GM18502 (cell line): ENCODE measurements at regions not wholly inside any gene's neighbourhood (a gene's known extent, or its start where the extent isn't known, plus 50 kb on each side); places are given as distances from the start of the nearest gene placed in this dataset.

Experiments
- ATAC-seq: cut with Tn5 transposase; IDR thresholded peaks from one replicate; pipeline ENCODE4 v1.9.1; 2021; ENCODE audit warnings: mild to moderate bottlenecking; ENCODE audit not compliant: unreplicated experiment, poor library complexity

DNA sequence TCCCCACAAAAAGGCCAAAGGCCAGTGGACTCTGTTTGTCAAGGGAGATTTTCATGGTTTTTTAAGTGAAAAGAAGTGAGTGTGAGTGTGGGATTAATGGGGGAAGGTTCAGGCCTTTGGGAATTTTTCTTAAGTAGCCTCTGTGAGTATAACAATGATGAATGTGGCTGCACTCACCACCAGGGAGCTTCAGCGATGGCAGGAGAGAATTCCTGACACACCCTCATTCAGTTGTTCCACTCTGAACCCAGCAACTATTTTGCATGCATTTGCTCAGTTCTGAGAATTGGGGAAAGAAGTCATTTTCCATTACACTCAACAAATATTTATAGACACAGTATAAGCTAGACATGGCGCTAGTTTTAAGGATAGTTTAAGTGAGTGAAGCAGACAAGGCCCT lies 117.9 kb downstream of the CCNA1 start:
- ATAC-seq, result no peak

DNA sequence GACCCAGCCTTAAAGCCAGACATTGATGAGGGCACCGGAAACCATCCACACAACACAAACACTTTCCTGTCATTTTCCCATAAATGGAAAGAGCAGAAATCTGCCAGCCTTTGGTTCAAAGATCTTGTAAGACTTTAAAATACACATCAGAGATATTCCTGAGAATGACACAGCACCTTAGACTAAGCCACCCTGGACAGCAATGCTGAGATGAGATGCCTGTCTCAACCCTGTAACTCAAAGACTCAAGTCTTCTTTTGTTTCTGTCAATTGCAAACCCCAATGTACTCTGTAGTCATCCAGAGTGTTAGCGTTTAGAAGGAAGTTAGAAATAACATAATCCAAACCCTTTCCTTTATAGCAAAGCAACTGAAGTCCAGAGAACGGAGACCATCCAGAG lies 119.2 kb downstream of the CCNA1 start:
- no peak for ATAC-seq

DNA sequence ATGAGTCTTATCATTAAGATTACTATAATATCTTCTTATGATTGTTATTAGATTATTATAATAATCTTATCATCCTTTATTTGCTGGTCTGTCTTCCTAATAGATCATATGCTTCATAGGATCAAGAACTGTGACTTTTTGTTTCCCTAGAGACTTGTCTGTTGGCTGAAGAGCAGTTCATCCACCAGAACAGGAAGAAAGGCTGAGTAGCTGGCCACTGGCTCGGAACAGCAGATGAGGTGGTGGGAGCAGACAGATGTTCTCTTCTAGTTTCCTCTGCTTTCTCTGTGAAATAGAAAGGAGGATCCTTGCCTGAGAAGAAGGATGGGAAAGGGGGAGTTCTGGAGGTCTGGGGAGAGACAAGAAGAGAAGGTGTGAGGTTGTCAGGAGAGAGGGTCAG lies 120.0 kb downstream of the CCNA1 start:
- ATAC-seq, result no peak

DNA sequence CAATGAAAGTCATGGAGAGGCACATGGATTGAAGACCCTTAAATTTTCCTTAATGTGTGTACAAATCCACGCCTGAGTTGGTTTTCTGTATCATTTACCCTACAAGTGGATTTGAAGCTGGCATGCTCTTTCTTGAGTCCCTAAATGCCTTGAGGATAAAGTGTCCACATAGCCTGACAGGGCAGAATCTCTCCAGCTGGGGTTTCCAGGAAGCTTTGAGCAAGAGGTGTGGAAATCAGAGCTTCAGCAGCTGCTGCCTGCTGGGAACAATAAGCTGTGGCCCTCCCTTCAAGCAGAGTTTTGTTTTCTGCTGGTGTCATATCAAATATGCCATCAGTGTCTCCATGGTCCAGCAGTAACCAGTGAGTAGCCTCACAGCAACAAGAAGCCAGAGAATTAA lies 120.3 kb upstream of the SERTM1 start:
- ATAC-seq, result no peak

DNA sequence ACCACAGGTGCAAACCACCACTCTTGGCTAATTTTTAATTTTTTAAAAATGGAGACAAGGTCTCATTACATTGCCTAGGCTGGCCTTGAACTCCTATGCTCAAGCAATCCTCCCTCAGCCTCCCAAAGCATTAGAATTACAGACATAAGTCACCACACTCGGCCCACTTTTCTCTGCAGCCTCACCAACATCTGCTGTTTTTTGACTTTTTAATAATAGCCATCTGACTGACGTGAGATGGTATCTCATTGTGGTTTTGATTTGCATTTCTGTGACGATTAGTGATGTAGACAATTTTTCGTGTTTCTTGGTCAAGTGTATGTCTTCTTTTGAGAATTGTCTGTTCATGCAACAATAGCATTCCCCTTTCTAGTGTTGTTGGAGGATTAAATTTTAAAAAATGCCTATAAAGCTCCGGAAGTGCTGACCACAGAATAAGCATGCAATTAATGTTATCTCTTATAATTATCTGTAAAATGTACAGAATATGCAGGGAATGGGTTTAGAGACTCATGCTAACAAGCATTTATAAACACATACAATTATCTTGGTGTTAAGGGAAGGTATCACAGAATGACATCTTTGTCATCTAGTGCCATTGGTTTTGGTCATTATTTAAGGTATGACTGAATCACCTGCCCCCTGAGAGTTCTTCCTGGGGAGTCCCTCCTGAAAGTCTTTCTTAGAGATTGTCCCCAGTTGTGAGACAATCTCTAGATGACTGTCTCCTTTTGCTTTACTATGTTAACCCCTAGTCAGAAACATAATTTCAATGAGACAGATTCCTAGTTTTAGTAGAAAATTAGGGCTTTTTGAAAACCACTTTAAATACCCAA lies 118.5 kb upstream of the SERTM1 start:
- ATAC-seq, result peak; percentile 44

DNA sequence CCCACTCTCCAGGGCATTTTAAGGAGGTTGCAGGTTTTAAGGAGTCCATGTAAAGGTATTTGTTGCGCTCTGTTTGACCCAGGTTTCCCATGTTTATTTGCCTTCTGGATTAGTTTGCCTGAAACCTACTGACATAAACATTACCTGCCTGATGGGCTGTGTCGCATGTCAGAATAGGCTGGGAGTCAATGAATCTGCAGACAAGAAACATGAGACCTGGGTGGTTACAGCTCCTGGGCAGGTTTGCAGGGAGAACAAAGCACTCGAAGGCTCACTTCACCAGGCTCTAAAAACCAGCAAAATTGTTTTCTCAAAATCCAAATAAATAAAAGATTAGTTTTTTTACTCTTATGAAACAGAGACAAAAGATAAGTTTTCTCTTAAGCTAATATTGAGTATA lies 114.4 kb upstream of the SERTM1 start:
- ATAC-seq, result no peak

DNA sequence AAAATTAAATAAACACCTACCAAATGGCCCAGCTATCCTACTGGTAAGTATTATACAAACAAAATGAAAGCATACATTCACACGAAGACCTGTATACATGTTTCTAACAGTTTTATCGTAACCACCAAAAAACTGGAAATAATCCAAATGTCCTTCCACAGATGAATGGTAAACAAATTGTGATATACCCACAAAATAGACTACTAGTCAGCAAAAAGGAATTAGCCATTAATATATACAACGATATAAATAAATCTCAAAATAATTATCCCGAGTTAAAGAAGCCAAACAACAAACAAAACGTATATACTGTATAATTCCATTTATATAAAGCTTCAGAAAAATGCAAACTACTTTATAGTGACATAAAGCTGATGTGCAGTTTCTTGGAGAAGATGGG lies 106.3 kb upstream of the SERTM1 start:
- ATAC-seq, result no peak

DNA sequence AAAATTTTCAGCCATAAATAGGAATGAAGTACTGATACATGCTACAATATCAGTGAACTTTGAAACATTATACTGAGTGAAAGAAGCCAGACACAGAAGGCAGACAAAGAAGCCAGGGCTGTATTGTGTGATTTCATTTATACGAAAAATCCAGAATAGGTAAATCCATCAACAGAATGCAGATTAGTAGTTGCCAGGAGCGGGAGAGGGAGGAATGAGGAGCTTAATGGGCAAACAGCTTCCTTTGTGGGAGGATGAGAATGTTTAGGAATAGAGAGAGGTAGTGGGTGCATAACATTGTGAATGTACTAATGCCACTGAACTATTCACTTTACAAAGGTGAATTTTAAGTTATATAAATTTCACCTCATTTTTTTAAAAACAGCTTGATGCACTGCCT lies 103.3 kb upstream of the SERTM1 start:
- ATAC-seq, result no peak

DNA sequence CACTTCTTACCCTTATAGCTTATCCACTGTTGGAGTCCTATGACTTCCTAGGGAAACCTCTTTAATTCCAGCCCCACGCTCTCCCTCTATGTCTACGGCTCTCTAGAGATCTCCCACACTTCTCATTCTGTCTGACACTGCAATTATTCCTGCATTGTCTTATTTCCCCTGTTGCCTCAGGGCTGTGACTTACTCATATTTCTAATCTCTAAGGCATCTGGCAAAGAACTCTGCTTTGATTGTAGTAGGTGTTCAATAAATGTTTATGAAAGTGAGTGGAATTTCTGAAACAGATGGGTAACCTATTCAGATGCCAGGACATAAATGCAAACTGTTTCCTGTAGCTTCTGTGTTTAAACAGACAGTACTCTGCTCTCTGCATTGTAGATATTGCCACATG lies 102.4 kb upstream of the SERTM1 start:
- no peak for ATAC-seq

DNA sequence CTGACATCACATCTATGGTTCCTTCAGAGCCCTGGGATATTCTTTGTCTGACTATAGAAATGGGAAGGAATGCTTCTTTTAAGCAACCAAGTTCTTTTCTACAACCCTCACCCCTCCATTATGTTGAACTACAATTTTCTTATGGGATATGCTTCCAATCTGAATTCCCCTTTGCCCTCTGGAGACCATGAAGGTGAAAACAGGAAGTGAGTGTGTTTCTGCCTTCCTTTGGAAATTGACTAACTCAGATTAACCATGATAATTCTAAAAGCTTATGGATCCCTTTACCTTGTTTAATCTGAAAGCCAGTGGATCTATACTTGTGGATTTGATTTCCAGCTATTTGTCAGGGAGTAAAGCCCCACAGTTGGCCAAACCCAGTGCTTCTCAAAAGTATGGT lies 90.8 kb upstream of the SERTM1 start:
- no peak for ATAC-seq

DNA sequence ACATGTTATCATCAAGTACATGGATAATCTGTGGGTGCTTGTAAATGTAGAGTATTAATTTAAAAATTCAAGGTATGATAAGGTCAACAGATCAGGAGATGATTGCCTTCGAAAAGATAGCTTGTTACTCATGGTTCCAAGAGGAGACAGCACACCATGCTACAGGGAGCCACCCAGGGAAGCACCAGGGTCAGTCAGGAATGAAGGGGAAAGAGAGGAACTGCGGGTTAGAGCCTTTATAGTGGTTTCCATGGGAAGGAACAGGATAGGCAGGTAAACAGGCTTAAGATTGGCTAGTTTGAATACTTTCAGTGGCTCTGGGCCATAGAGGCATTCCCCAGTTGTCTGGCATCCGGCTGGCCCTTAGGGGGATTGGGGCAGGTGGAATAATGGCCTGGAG lies 74.2 kb upstream of the SERTM1 start:
- ATAC-seq, result no peak

DNA sequence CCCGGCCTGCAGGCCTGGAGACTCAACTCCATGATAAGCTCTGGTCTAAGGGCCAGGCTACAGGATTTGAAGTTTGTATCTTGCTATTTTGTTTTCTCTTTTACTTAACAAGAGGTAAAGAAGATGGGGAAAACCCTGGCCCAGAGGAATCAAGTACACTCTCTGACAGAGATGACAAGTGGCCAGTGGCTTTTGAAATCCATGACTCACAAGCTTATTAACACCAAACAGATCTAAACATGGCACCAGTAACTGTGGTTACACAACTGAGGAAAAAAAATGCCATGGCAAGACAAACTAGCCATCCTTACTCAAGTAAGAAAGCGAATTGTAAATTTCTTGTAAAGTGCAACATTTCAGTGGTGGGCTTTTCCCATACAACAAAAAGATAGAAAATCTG lies 72.6 kb upstream of the SERTM1 start:
- no peak for ATAC-seq

DNA sequence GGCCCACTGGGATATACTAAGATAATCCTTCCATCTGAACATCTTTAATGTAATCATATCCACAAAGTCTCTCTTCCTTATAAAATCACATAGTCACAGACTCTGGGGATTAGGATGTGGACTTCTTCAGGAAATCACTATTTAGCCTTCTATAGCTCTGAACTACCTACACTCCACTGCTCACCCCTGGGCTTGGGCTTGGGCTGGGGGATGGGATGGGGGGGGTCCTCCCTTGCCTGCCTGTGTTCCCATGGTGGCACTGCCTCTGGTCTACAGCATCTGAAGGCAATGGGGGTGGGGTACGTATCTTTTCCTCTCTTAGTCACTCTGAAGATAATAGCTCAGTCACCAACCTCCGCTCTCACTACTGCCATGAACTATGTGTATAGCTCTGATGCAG lies 67.8 kb upstream of the SERTM1 start:
- no peak for ATAC-seq

DNA sequence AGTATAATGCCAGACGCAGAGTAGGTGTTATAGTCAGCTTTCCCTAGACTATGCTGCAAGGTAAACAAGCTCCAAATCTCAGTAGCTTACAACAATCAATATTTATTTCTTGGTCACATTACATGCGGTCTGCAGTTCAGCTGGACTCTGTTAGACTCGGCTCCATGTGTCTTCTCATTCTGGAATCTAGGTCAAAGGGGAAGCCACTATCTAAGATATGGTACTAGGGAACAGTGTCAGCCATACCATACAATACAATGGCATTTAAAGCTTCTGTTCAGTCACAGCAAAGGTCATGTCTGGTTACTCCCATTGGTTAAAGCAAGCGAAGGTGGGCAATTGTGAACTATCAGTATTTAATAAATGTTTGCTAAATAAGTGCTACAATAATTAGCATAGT lies 65.3 kb upstream of the SERTM1 start:
- ATAC-seq, result no peak

DNA sequence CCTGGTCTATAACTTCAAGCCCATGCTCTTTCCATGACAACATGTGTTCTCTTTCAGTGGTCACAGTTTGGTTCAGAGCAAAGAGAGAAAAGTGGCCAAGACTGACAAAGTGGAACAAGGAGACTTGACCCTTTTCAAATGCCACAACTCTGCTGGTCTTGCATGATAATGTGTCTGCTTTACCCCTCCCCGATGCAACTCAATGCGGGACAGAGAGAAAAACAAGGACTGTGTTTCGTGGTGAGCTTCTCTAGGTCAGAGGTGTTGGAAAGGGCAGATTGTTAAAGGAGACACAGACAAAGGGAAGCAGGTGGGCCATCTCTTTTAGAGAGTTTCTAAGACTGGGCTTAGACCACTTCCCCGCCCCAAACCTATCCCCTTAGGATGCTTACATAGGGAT lies 61.6 kb upstream of the SERTM1 start:
- no peak for ATAC-seq

DNA sequence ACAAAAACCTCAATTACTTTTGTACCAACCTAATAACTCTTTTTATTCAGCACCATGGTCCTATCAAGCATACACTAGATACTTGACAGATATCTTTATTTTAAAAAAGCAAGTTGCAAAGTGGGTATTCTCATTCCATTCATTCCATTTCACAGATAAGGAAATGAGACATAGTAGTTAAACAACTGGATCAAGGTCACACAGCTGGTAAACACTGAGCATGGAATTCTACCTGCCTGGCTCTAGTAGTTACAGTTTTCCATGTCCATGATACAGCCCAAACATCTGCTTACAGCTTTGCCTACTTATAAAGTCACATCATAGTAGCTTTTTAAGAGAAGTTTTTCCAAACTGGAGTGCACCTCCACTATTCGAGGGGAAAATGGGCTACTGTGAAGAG lies 57.1 kb upstream of the SERTM1 start:
- ATAC-seq, result no peak

DNA sequence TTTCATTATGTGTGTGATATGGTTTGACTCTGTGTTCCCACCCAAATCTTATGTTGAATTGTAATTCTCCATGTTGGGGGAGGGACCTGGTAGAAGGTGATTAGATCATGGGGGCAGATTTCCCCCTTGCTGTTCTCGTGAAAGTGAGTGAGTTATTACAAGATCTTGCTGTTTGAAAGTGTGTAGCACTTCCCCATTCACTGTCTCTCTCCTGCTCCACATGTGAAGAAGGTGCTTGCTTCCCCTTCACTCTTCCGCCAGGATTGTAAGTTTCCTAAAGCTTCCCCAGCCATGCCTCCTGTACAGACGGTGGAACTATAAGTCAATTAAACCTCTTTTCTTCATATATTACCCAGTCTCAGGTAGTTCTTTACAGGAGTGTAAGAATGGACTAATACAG lies 54.3 kb upstream of the SERTM1 start:
- no peak for ATAC-seq
